Ishikawa (cell line): ENCODE measurements at regions not wholly inside any gene's neighbourhood (a gene's known extent, or its start where the extent isn't known, plus 50 kb on each side); places are given as distances from the start of the nearest gene placed in this dataset.

Source experiments
- CEBPB ChIP-seq: IDR thresholded peaks from 2 replicates; pipeline ENCODE4 v1.6.1; 2012
- CREB1 ChIP-seq: IDR thresholded peaks from 2 replicates; pipeline ENCODE4 v1.6.1; 2012; ENCODE audit warnings: low read depth
- EGR1 ChIP-seq: IDR thresholded peaks from 2 replicates; pipeline ENCODE4 v1.6.1; 2012
- EP300 ChIP-seq: IDR thresholded peaks from 2 replicates; pipeline ENCODE4 v1.6.1; 2012; ENCODE audit warnings: borderline replicate concordance
- FOXM1 ChIP-seq: IDR thresholded peaks from 2 replicates; pipeline ENCODE4 v1.6.1; 2012; ENCODE audit warnings: low read depth, borderline replicate concordance
- MAX ChIP-seq: IDR thresholded peaks from 2 replicates; pipeline ENCODE4 v1.6.1; 2012
- NFIC ChIP-seq: IDR thresholded peaks from 2 replicates; pipeline ENCODE4 v1.6.1; 2012
- RAD21 ChIP-seq: IDR thresholded peaks from 2 replicates; pipeline ENCODE4 v1.6.1; 2012; ENCODE audit warnings: low read depth
- REST ChIP-seq: IDR thresholded peaks from 2 replicates; pipeline ENCODE4 v1.6.1; 2012; ENCODE audit warnings: low read depth, mild to moderate bottlenecking
- TAF1 ChIP-seq: IDR thresholded peaks from 2 replicates; pipeline ENCODE4 v1.6.1; 2012; ENCODE audit warnings: low read depth, mild to moderate bottlenecking
- TCF12 ChIP-seq: IDR thresholded peaks from 2 replicates; pipeline ENCODE4 v1.6.1; 2012; ENCODE audit warnings: low read depth
- TEAD4 ChIP-seq: IDR thresholded peaks from 2 replicates; pipeline ENCODE4 v1.6.1; 2012
- USF1 ChIP-seq: IDR thresholded peaks from 2 replicates; pipeline ENCODE4 v1.6.1; 2012
- YY1 ChIP-seq: IDR thresholded peaks from 2 replicates; pipeline ENCODE4 v1.6.1; 2012; ENCODE audit warnings: low read depth
- ZBTB7A ChIP-seq: IDR thresholded peaks from 2 replicates; pipeline ENCODE4 v1.6.1; 2012; ENCODE audit warnings: low read depth

GRCh38 chr3:150101016-150101415, 130.3 kb upstream of the PFN2 start:
- TF ChIP-seq YY1 (no peak), TEAD4 (no peak), USF1 (no peak), NFIC (no peak), ZBTB7A (no peak), REST (no peak), EP300 (no peak), EGR1 (no peak), TAF1 (no peak), TCF12 (no peak), CEBPB (no peak), RAD21 (no peak), CREB1 (no peak), FOXM1 (no peak), MAX (no peak)

- TF ChIP-seq USF1: 0 out of 2 replicates have a peak, but pooled peaks have one; percentile 11
- no peak for TF ChIP-seq EGR1
Measured at GRCh38 chr3:150098621-150099020, 127.9 kb upstream of the PFN2 start.

GRCh38 chr3:150097588-150097890, 126.8 kb upstream of the PFN2 start:
- no peak for TF ChIP-seq RAD21
- TF ChIP-seq CEBPB: no peak
- TF ChIP-seq TCF12: no peak
- no peak for TF ChIP-seq CREB1
- TF ChIP-seq USF1: no peak
- TF ChIP-seq EGR1: no peak
- no peak for TF ChIP-seq YY1
- TF ChIP-seq NFIC: no peak
- TF ChIP-seq EP300: no peak

GRCh38 chr3:150096700-150097587, 126.2 kb upstream of the PFN2 start:
- no peak for TF ChIP-seq EGR1
- TF ChIP-seq TEAD4: no peak
- no peak for TF ChIP-seq CREB1
- no peak for TF ChIP-seq YY1
- no peak for TF ChIP-seq ZBTB7A
- no peak for TF ChIP-seq TCF12
- no peak for TF ChIP-seq FOXM1
- no peak for TF ChIP-seq NFIC
- TF ChIP-seq USF1: no peak
- TF ChIP-seq REST: no peak
- no peak for TF ChIP-seq RAD21
- no peak for TF ChIP-seq EP300
- no peak for TF ChIP-seq CEBPB
- no peak for TF ChIP-seq MAX
- no peak for TF ChIP-seq TAF1

- no peak for TF ChIP-seq ZBTB7A
- TF ChIP-seq TCF12: peak; percentile 46; the same call in 1 of the 2 replicates
- no peak for TF ChIP-seq TEAD4
- peak; percentile 90 for TF ChIP-seq CEBPB
- no peak for TF ChIP-seq FOXM1
- TF ChIP-seq MAX: peak; percentile 37; the same call in 1 of the 2 replicates
- no peak for TF ChIP-seq YY1
- peak; percentile 38; the same call in 1 of the 2 replicates for TF ChIP-seq USF1
- no peak for TF ChIP-seq RAD21
- no peak for TF ChIP-seq NFIC
Measured at GRCh38 chr3:150094150-150094933, 123.6 kb upstream of the PFN2 start.
